Right atrium auricular region (tissue), 2 donors: ENCODE measurements at regions not wholly inside any gene's neighbourhood (a gene's known extent, or its start where the extent isn't known, plus 50 kb on each side); places are given as distances from the start of the nearest gene placed in this dataset.
"Not testable (repeated sequence)": the region's sequence is repeated elsewhere in the genome, so short reads cannot be mapped to it uniquely, and the experiment has no call there.

Experiments used
- DNase-seq: peaks from one replicate; pipeline ENCODE4 v3.0.0-alpha.2; 2019; ENCODE audit warnings: low spot score
- H3K27ac ChIP-seq, 2 donors: fragments of 200-600 bp; sonication (generic); 1 replicate in 1 of 2; 2 replicates in 1 of 2; pipeline ENCODE4 v1.5.1; 2016 to 2019
- H3K27me3 ChIP-seq, 2 donors: fragments of 200-600 bp; sonication (generic); one replicate each; pipeline versions ENCODE4 v1.5.1 to v1.6.0; 2017 to 2019
- H3K36me3 ChIP-seq: fragments of 200-600 bp; sonication (generic); one replicate; pipeline ENCODE4 v1.5.1; 2016
- H3K4me1 ChIP-seq, 2 donors: fragments of 200-600 bp; sonication (generic); one replicate each; pipeline versions ENCODE4 v1.5.1 to v1.6.0; 2017 to 2019
- H3K4me3 ChIP-seq, 2 donors: fragments of 200-600 bp; sonication (generic); 1 replicate in 1 of 2; 2 replicates in 1 of 2; pipeline ENCODE4 v1.5.1; 2017 to 2019; ENCODE audit warnings: mild to moderate bottlenecking in 1 of 2, moderate library complexity in 1 of 2
- H3K9me3 ChIP-seq, 2 donors: fragments of 200-600 bp; sonication (generic); one replicate each; pipeline ENCODE4 v1.5.1; 2019
- TF ChIP-seq, protein P1 (sequence below), 2 donors: fragments of 200-600 bp; sonication (generic); IDR thresholded peaks; one replicate each; pipeline ENCODE4 v1.5.1; 2019; ENCODE audit warnings: antibody characterized with exemption in 2 of 2

DNA sequence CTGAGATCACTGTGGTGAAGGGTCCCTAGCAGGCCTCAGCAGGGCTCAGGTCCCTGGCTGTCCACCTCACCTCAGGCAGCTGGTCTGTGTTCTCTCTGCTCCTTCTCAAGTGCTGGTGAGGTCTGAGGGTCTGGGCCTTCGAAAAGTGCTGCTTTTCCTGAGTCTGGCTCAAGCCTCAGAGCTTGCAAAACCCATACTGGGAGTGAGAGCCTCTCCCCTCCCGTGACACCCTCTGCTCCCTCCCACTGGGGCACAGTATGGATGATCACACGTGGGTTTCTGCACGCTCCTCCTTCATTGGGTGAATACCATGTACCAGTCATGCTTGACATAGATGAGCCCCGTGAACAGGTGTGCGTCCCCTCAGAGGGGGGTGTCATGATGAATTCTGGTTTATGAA, 73.3 kb upstream of the WASF3 start:
- TF ChIP-seq, protein P1, sequence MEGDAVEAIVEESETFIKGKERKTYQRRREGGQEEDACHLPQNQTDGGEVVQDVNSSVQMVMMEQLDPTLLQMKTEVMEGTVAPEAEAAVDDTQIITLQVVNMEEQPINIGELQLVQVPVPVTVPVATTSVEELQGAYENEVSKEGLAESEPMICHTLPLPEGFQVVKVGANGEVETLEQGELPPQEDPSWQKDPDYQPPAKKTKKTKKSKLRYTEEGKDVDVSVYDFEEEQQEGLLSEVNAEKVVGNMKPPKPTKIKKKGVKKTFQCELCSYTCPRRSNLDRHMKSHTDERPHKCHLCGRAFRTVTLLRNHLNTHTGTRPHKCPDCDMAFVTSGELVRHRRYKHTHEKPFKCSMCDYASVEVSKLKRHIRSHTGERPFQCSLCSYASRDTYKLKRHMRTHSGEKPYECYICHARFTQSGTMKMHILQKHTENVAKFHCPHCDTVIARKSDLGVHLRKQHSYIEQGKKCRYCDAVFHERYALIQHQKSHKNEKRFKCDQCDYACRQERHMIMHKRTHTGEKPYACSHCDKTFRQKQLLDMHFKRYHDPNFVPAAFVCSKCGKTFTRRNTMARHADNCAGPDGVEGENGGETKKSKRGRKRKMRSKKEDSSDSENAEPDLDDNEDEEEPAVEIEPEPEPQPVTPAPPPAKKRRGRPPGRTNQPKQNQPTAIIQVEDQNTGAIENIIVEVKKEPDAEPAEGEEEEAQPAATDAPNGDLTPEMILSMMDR (IDR thresholded peaks at IDR 0.05) = no peak
- Histone ChIP-seq H3K9me3 (no peaks in the 10 kb centered on the region), H3K4me3 (no peak overlapping the region), H3K27ac (no peak overlapping the region), H3K36me3 (no peaks in the 10 kb centered on the region), H3K4me1 (no peaks in the 10 kb centered on the region), H3K27me3 (no peaks in the 10 kb centered on the region)
- DNase-seq = no peak

DNA sequence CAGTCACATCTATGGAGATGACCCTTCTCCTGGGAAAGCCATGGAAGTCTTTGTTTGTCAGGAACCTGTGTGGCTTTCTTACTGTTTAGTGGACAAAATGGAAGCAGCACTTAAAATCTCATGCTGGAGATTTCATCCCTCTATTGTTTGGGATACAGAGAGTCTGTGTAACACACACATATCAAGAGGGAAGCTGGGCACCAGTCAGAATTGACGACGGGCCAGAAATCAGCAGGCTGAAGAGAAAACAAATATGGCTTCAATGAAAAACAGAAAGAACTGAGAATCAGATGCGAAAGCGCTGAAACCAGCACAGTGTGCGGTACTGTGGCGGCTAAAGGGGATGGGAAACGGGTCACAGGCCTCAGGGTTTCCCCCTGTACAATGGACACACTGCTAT, 72.2 kb upstream of the WASF3 start:
- Histone ChIP-seq H3K36me3 (no peaks in the 10 kb centered on the region), H3K27ac (peak overlapping the region in 1 of 2 donors; percentile 18), H3K27me3 (no peaks in the 10 kb centered on the region), H3K9me3 (no peaks in the 10 kb centered on the region), H3K4me1 (no peaks in the 10 kb centered on the region), H3K4me3 (no peak overlapping the region)
- TF ChIP-seq, protein P1 (IDR thresholded peaks at IDR 0.05) = no peak
- no peak for DNase-seq

DNA sequence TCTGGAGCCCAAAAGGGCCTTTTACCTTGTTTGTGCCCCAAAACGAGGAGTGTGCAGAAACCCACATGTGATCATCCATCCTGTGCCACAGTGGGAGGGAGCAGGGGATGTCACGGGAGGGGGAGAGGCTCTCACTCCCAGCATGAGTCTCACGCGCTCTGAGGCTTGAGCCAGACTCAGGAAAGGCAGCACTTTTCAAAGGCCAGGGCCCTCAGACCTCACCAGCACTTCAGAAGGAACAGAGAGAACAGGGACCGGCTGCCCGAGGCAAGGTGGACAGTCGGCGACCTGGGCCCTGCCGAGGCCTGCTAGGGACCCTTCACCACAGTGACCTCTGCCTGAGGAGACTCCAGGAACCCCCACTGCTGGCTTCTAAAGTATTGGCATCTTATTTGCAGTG, 71.7 kb upstream of the WASF3 start:
- no peaks in the 10 kb centered on the region for H3K27me3 ChIP-seq
- H3K27ac ChIP-seq = peak overlapping the region; percentile 18 to 56
- H3K9me3 ChIP-seq = no peaks in the 10 kb centered on the region
- DNase-seq = no peak
- H3K4me3 ChIP-seq = no peak overlapping the region
- no peaks in the 10 kb centered on the region for H3K36me3 ChIP-seq
- TF ChIP-seq, protein P1 (IDR thresholded peaks at IDR 0.05) = no peak
- no peaks in the 10 kb centered on the region for H3K4me1 ChIP-seq

DNA sequence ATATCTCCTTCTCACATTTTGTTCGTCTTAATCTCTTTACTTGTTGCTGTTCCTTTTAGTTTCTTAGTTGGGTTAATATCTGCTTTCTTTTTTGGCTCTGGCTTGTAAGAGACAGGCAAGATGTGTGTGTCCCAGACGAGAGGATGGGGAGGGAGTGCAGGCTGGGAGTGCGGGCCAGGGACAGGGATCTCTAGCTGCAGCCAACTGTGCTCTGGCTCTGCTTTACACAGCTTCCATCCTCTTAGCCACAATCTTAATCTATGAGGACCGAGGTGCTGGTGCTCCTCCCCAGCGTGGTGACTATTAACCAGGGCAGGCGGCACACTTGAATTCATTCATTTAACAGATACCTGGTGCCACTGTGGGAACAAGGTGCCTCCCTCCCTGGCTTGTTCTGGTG, 70.9 kb upstream of the WASF3 start:
- Histone ChIP-seq H3K27ac (peak overlapping the region in 1 of 2 donors; percentile 56), H3K9me3 (no peaks in the 10 kb centered on the region), H3K4me1 (no peaks in the 10 kb centered on the region), H3K4me3 (no peak overlapping the region), H3K27me3 (no peaks in the 10 kb centered on the region), H3K36me3 (no peaks in the 10 kb centered on the region)
- TF ChIP-seq, protein P1 (IDR thresholded peaks at IDR 0.05) = no peak
- DNase-seq = no peak

DNA sequence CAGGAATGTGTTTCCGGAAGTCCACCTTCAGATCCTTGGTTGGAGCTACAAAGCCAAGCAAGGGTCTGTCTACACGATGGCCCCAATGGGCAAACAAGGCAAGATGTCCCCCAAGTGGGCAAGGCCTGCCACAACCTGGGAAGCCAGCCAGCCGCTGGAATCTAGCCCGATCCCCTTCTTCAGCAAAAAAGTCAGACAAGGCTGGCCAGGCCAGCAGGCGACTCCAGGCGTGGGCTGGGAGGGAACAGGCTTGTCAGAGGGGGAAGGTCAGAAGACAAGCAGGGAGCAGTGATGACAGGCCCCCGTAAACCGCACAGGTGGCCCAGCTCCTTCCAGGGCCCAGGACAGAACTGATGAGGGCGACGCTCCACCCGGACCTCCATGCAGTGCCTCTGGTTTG, 69.7 kb upstream of the WASF3 start:
- Histone ChIP-seq H3K4me1 (no peaks in the 10 kb centered on the region), H3K27me3 (no peaks in the 10 kb centered on the region), H3K4me3 (no peak overlapping the region), H3K36me3 (no peaks in the 10 kb centered on the region), H3K27ac (no peak overlapping the region), H3K9me3 (no peaks in the 10 kb centered on the region)
- TF ChIP-seq, protein P1 (IDR thresholded peaks at IDR 0.05) = no peak
- DNase-seq = no peak

DNA sequence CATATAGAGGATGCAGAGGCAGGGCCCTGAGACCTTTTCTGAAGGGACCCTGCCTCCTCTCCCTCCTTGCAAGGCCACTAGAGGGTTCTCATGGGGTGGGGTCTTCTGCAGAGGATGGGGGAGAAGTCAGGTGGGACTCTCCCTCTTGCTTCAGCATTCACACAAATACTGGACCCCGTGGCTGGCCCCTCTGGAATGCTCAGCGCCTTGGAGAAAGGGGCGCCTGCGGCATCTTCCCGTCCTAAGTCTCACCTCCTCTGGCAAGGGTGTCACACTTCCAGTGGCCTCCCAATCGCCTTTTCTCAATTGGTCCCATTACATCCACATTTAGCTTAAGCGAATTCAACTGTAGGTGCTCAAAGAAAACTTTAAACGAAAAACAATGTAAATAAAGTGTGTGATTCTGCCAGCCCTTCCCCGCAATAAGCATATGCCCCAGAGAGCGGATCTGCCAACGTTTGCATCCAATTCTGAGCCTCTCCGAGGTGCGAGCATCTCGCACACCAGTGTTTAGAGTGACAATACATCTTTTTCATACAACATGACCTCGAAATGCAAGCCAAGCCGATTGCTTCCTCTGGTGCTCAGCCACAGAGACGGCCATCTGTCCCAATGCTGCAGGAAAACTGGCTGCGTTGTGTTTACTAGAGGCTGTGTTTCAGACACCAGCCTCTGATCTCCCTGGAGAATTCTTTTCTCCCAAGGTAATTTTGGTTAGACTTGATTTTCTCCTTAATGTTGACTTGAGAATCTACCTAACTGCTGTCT, 69.1 kb upstream of the WASF3 start:
- TF ChIP-seq, protein P1 (IDR thresholded peaks at IDR 0.05) = no peak
- H3K4me1 ChIP-seq = no peaks in the 10 kb centered on the region

DNA sequence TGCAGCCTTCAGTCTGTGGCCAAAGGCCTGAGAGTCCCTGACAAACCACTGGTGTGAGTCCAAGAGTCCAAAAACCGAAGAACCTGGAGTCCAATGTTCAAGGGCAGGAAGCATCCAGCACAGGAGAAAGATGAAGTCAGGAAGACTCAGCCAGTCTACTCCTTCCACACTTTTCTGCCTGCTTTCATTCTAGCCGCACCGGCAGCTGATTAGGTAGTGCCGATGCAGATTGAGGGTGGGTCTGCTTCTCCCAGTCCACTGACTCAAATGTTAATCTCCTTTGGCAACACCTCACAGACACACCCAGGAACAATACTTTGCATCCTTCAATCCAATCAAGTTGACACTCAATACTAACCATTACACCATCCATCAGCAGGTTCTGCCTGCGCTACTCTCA, 65.2 kb upstream of the WASF3 start:
- DNase-seq, H3K27me3 ChIP-seq, H3K36me3 ChIP-seq, H3K4me3 ChIP-seq, H3K9me3 ChIP-seq, H3K27ac ChIP-seq, H3K4me1 ChIP-seq: not testable (repeated sequence)

More for the DNA sequence above, 69.1 kb upstream of the WASF3 start:
- no peaks in the 10 kb centered on the region for H3K27me3 ChIP-seq
- no peak for DNase-seq
- no peak overlapping the region for H3K27ac ChIP-seq
- H3K4me3 ChIP-seq = no peak overlapping the region
- H3K36me3 ChIP-seq = no peaks in the 10 kb centered on the region
- no peaks in the 10 kb centered on the region for H3K9me3 ChIP-seq
